Peyer's patch (tissue), 4 donors: ENCODE measurements at regions not wholly inside any gene's neighbourhood (a gene's known extent, or its start where the extent isn't known, plus 50 kb on each side); places are given as distances from the start of the nearest gene placed in this dataset.
A peak's percentile ranks its signal among the peaks of the same experiment; 100 is the strongest.
"Not testable (repeated sequence)": the region's sequence is repeated elsewhere in the genome, so short reads cannot be mapped to it uniquely, and the experiment has no call there.

Experiments
- DNase-seq, 3 donors: peaks; one replicate each; pipeline ENCODE4 v3.0.0-alpha.2; 2017 to 2019
- H3K27ac ChIP-seq, 4 donors: fragments of 200-600 bp; sonication (generic); one replicate each; pipeline ENCODE4 v1.5.1; 2016 to 2019
- H3K27me3 ChIP-seq, 2 donors: fragments of 200-600 bp; sonication (generic); one replicate each; pipeline ENCODE4 v1.5.1; 2019
- H3K36me3 ChIP-seq, 3 donors: fragments of 200-600 bp; sonication (generic); one replicate each; pipeline ENCODE4 v1.5.1; 2016 to 2019
- H3K4me1 ChIP-seq, 4 donors: fragments of 200-600 bp; sonication (generic); one replicate each; pipeline ENCODE4 v1.5.1; 2016 to 2019
- H3K4me3 ChIP-seq, 4 donors: fragments of 200-600 bp; sonication (generic); 1 replicate in 3 of 4; 2 replicates in 1 of 4; pipeline ENCODE4 v1.5.1; 2016 to 2019; ENCODE audit warnings: mild to moderate bottlenecking in 1 of 4
- H3K9me3 ChIP-seq, 4 donors: fragments of 200-600 bp; sonication (generic); one replicate each; pipeline ENCODE4 v1.5.1; 2016 to 2019; ENCODE audit warnings: mild to moderate bottlenecking in 1 of 4
- CTCF ChIP-seq, 6 experiments: fragments of 450-650 bp in 4 of 6; fragments of 200-600 bp in 2 of 6; sonication (generic) in 1 of 6; IDR thresholded peaks; one replicate each; pipeline ENCODE4 v1.5.1; 2017 to 2019; ENCODE audit warnings: antibody characterized with exemption in 6 of 6, mild to moderate bottlenecking in 3 of 6, moderate library complexity in 1 of 6
- POLR2A ChIP-seq, 2 donors: fragments of 450-650 bp; IDR thresholded peaks; one replicate each; pipeline ENCODE4 v1.5.1; 2017; ENCODE audit warnings: antibody characterized with exemption in 2 of 2, mild to moderate bottlenecking in 2 of 2, moderate library complexity in 2 of 2

GRCh38 chr12:65672441-65672840 is 151.8 kb upstream of the HMGA2 start:
- Histone ChIP-seq H3K4me1 (no peaks in the 10 kb centered on the region), H3K27me3 (no peaks in the 10 kb centered on the region), H3K4me3 (no peak overlapping the region), H3K9me3 (no peaks in the 10 kb centered on the region), H3K36me3 (no peaks in the 10 kb centered on the region), H3K27ac (no peak overlapping the region)
- TF ChIP-seq CTCF (IDR thresholded peaks at IDR 0.05) (no peak), POLR2A (IDR thresholded peaks at IDR 0.05) (no peak)
- DNase-seq = no peak

GRCh38 chr12:65673156-65673690 is 151.1 kb upstream of the HMGA2 start:
- H3K27me3 ChIP-seq = no peaks in the 10 kb centered on the region
- H3K36me3 ChIP-seq = no peaks in the 10 kb centered on the region
- no peaks in the 10 kb centered on the region for H3K9me3 ChIP-seq
- H3K4me1 ChIP-seq = no peaks in the 10 kb centered on the region
- H3K4me3 ChIP-seq = no peak overlapping the region
- H3K27ac ChIP-seq = no peak overlapping the region
- no peak for TF ChIP-seq POLR2A (IDR thresholded peaks at IDR 0.05)
- no peak for TF ChIP-seq CTCF (IDR thresholded peaks at IDR 0.05)
- DNase-seq = no peak

- no peaks in the 10 kb centered on the region for H3K4me1 ChIP-seq
- H3K9me3 ChIP-seq = no peaks in the 10 kb centered on the region
- no peak overlapping the region for H3K27ac ChIP-seq
- TF ChIP-seq CTCF (IDR thresholded peaks at IDR 0.05) (peak in 3 of 6 experiments; percentile 50 to 77 (median 67)), POLR2A (IDR thresholded peaks at IDR 0.05) (no peak)
- no peak for DNase-seq
- no peak overlapping the region for H3K4me3 ChIP-seq
- no peaks in the 10 kb centered on the region for H3K27me3 ChIP-seq
- no peaks in the 10 kb centered on the region for H3K36me3 ChIP-seq
Observed at GRCh38 chr12:65673732-65674131, 150.6 kb upstream of the HMGA2 start.

GRCh38 chr12:65675141-65675621 is 149.1 kb upstream of the HMGA2 start:
- no peaks in the 10 kb centered on the region for H3K27me3 ChIP-seq
- DNase-seq = no peak
- TF ChIP-seq CTCF (IDR thresholded peaks at IDR 0.05) (no peak), POLR2A (IDR thresholded peaks at IDR 0.05) (no peak)
- H3K4me1 ChIP-seq = no peaks in the 10 kb centered on the region
- no peaks in the 10 kb centered on the region for H3K9me3 ChIP-seq
- no peak overlapping the region for H3K4me3 ChIP-seq
- no peaks in the 10 kb centered on the region for H3K36me3 ChIP-seq
- H3K27ac ChIP-seq = no peak overlapping the region

- not testable (repeated sequence) for H3K36me3 ChIP-seq, H3K27me3 ChIP-seq, H3K4me3 ChIP-seq, DNase-seq, H3K27ac ChIP-seq, H3K4me1 ChIP-seq, H3K9me3 ChIP-seq
Observed at GRCh38 chr12:65678172-65678571, 146.1 kb upstream of the HMGA2 start.

- Histone ChIP-seq H3K4me1 (no peaks in the 10 kb centered on the region), H3K9me3 (no peaks in the 10 kb centered on the region), H3K4me3 (no peak overlapping the region), H3K36me3 (no peaks in the 10 kb centered on the region), H3K27ac (no peak overlapping the region), H3K27me3 (no peaks in the 10 kb centered on the region)
- DNase-seq = no peak
- TF ChIP-seq CTCF (IDR thresholded peaks at IDR 0.05) (no peak), POLR2A (IDR thresholded peaks at IDR 0.05) (no peak)
Observed at GRCh38 chr12:65681226-65681625, 143.1 kb upstream of the HMGA2 start.
